ENCODE measurements at regions not wholly inside any gene's neighbourhood (a gene's known extent, or its start where the extent isn't known, plus 50 kb on each side); places are given as distances from the start of the nearest gene placed in this dataset.

- DNase-seq, result no peak
Observed at GRCh38 chr9:20112205-20112783, 323.5 kb upstream of the SLC24A2 start.

- no peak for DNase-seq
Observed at GRCh38 chr9:20111173-20111843, 322.5 kb upstream of the SLC24A2 start.

GRCh38 chr9:20095430-20096092, 306.7 kb upstream of the SLC24A2 start:
- DNase-seq, result no peak

GRCh38 chr9:20092561-20092960, 303.7 kb upstream of the SLC24A2 start:
- DNase-seq, result no peak

DNA sequence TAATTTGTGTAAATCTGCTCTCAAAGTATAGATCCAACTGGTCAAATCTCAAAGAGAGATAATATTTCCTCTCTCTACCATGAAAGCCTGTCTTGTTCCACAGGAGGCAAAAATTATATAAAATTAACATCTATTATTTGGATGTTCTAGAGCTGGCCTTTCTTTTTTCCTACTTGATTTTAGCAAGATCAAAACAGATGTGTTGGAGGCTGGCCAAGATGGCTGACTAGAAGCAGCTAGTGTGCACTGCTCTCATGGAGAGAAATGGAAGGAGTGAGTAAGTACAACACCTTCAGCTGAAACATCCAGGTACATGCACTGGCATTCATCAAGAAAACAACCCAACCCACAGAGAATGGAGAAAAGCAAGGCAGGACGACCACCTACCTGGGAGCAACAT, 298.6 kb upstream of the SLC24A2 start:
- DNase-seq, result no peak

- DNase-seq, result no peak
Observed at GRCh38 chr9:20085842-20086241, 297.0 kb upstream of the SLC24A2 start.

GRCh38 chr9:20084125-20084524, 295.3 kb upstream of the SLC24A2 start:
- DNase-seq, result no peak

- DNase-seq, result no peak
Observed at GRCh38 chr9:20083390-20083789, 294.6 kb upstream of the SLC24A2 start.

- no peak for DNase-seq
Observed at GRCh38 chr9:20082831-20083230, 294.0 kb upstream of the SLC24A2 start.

DNA sequence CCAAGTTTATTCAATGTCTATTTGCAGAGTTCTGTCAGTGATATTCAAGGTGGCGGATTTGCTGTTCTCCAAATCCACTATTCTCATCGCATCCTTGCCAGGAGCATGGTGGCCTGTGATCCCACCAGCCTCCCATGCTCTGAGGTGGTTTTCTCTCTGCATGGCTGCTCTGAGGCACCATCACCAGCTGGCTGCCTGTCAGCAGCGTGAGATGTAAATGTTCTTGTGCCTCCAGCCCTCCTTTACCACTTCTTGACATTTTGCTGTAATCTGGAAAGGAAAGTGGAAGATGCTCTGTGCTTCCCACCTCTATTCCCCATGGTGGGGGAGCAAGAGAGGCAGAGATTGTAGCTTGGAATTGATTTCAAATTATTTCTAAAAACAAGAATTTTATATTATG, 293.6 kb upstream of the SLC24A2 start:
- DNase-seq, result no peak

GRCh38 chr9:20078246-20078645, 289.4 kb upstream of the SLC24A2 start:
- no peak for DNase-seq

DNA sequence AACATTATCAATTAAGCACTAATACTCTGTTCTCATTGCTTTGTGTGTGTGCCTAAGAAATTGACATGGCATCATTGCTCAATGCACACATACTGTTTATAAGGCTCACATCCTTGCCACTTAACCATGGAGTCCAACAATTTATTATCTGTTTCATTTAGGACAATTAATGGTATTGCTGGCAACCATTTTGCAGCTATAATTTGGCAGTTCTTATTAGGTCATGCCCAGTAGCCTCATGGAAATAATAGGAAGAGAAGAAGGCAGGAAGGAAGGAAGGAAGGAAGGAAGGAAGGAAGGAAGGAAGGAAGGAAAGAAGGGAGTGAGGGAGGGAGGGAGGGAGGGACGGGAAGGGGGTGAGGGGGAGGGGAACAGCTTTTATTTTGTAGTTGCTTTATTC, 285.5 kb upstream of the SLC24A2 start:
- no peak for DNase-seq

DNA sequence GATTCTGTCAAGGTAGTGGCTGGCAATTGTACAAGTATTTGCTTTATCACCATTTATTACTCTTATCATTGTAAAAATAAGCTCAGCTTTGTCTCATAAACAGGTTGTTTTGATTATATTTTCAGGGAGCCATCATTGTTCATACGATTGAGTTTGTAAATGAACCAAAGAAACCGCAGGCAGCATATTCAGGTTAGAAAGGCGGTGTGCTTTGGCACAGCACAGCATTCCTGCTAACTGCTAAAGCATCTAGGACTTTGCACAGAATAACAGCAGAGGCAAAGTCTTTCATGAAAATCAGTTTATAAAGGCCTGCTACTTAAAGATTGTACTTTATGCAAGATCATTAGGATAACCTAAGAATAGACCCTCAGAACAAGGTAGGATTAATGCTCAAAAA, 281.5 kb upstream of the SLC24A2 start:
- no peak for DNase-seq

GRCh38 chr9:20065796-20066700, 277.2 kb upstream of the SLC24A2 start:
- DNase-seq, result no peak

GRCh38 chr9:20065046-20065445, 276.2 kb upstream of the SLC24A2 start:
- no peak for DNase-seq

GRCh38 chr9:20054734-20055133, 265.9 kb upstream of the SLC24A2 start:
- DNase-seq, result no peak

- DNase-seq, result no peak
Observed at GRCh38 chr9:20048985-20049384, 260.1 kb upstream of the SLC24A2 start.

GRCh38 chr9:20048437-20048836, 259.6 kb upstream of the SLC24A2 start:
- DNase-seq, result no peak

GRCh38 chr9:20044686-20045085, 255.8 kb upstream of the SLC24A2 start:
- DNase-seq, result no peak

DNA sequence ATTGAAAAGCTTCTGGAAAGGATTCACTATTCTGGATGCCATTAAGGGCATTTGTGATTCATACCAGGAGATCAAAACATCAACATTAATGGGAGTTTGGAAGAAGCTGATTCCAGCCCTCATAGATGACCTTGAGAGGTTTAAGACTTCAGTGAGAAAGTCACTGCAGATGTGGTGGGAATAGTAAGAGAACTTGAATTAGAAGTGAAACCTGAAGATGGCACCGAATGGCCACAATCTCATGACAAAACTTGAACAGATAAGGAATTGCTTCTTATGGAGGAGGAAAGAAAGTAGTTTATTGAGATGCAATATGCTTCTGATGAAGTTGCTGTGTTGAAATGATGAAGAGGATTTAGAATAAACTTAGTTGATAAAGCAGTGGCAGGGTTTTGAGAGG, 254.6 kb upstream of the SLC24A2 start:
- DNase-seq, result no peak

GRCh38 chr9:20043035-20043434, 254.2 kb upstream of the SLC24A2 start:
- DNase-seq, result no peak

DNA sequence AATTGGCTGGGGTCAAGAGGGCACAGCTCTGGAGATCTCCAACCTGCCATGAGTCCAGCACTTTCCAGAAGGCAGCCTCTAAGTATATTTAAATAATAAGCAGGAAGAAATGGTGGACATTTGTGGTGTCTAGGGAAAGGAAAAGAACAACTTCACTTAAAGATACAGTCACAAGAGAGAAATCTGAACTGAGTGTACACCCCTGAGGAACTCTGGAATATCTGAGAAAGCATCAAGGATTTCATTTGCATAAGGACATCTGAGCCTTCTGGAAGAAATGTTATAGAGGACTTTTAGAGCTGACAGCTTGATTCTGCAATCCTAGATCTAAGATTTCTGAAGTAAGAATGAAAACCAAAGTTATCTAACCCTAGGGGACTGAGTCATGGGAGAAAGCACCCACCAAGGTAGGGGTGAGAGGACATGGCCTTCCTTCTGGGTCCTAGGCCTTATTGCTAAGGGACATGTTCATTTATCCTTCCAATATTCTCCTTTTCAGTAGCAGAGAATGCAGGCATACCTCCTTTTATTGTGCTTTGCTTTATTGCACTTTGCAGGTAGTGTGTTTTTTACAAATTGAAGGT, 253.4 kb upstream of the SLC24A2 start:
- no peak for DNase-seq

DNA sequence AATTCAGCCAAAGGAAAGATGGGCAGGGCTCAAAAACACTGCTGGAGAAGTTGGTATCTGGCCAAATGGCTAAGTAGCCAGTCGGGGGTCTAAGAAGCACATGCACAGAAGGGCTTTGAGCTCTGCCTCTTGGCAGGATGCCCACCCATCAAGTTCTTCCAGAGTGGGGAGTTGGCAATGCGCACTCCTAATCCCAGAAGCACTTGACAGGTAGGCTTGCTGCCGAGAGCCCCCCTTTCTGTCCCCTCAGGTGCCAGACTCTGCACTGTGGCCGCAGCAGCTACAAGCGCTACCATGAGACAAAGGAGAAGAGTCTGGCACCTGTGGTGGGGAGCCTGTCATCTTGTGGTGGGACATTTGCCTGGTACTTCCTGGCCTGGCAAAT, 252.9 kb upstream of the SLC24A2 start:
- peak; percentile 5 for DNase-seq

Measured in CD4-positive, alpha-beta T cell treated with Interferon gamma for 1 hour (primary cell).